ENCODE measurements at regions not wholly inside any gene's neighbourhood (a gene's known extent, or its start where the extent isn't known, plus 50 kb on each side); places are given as distances from the start of the nearest gene placed in this dataset.

- H3K79me2 ChIP-seq (ENCODE audit: insufficient read depth, low read length) = no peaks in the 10 kb centered on the region
- H3K4me2 ChIP-seq (ENCODE audit: low read length) = no peak overlapping the region
- no peak overlapping the region for H3K4me3 ChIP-seq (ENCODE audit: low read depth, low read length, poor library complexity, severe bottlenecking)
- H3K9ac ChIP-seq (ENCODE audit: low read length) = no peak overlapping the region
- TF ChIP-seq EZH2 (IDR thresholded peaks at IDR 0.05; ENCODE audit: borderline replicate concordance, low read length) (no peak), CTCF (IDR thresholded peaks at IDR 0.05; ENCODE audit: low read length) (no peak)
- H3K9me2 ChIP-seq (ENCODE audit: low read depth, low read length) = no peaks in the 10 kb centered on the region
- no peak overlapping the region for H3K27ac ChIP-seq (ENCODE audit: low read depth, low read length, poor library complexity, severe bottlenecking)
- H4K20me1 ChIP-seq (ENCODE audit: insufficient read depth, low read length) = no peaks in the 10 kb centered on the region
- H3K36me3 ChIP-seq (ENCODE audit: insufficient read depth, low read length) = no peaks in the 10 kb centered on the region
- no peaks in the 10 kb centered on the region for H3F3A ChIP-seq (ENCODE audit: insufficient read depth, low read length)
- H3K9me3 ChIP-seq (ENCODE audit: low read length) = no peaks in the 10 kb centered on the region
- no peaks in the 10 kb centered on the region for H3K4me1 ChIP-seq (ENCODE audit: insufficient read depth, low read length, severe bottlenecking)
- no peak overlapping the region for H2AFZ ChIP-seq (ENCODE audit: low read length)
- H3K27me3 ChIP-seq (ENCODE audit: insufficient read depth, low read length) = no peaks in the 10 kb centered on the region; the same call in 1 of the 2 replicates
Measured at GRCh38 chr10:109430043-109430760, 493.1 kb downstream of the XPNPEP1 start.

- Histone ChIP-seq H3K79me2 (ENCODE audit: insufficient read depth, low read length) (no peaks in the 10 kb centered on the region), H3K9me3 (ENCODE audit: low read length) (no peaks in the 10 kb centered on the region), H3K9me2 (ENCODE audit: low read depth, low read length) (no peaks in the 10 kb centered on the region), H4K20me1 (ENCODE audit: insufficient read depth, low read length) (no peaks in the 10 kb centered on the region), H2AFZ (ENCODE audit: low read length) (no peak overlapping the region), H3K4me3 (ENCODE audit: low read depth, low read length, poor library complexity, severe bottlenecking) (no peak overlapping the region), H3K27me3 (ENCODE audit: insufficient read depth, low read length) (no peaks in the 10 kb centered on the region; the same call in 1 of the 2 replicates), H3K4me2 (ENCODE audit: low read length) (no peak overlapping the region), H3K36me3 (ENCODE audit: insufficient read depth, low read length) (no peaks in the 10 kb centered on the region), H3K27ac (ENCODE audit: low read depth, low read length, poor library complexity, severe bottlenecking) (no peak overlapping the region), H3K9ac (ENCODE audit: low read length) (no peak overlapping the region), H3K4me1 (ENCODE audit: insufficient read depth, low read length, severe bottlenecking) (no peaks in the 10 kb centered on the region), H3F3A (ENCODE audit: insufficient read depth, low read length) (no peaks in the 10 kb centered on the region)
- TF ChIP-seq CTCF (IDR thresholded peaks at IDR 0.05; ENCODE audit: low read length) (no peak), EZH2 (IDR thresholded peaks at IDR 0.05; ENCODE audit: borderline replicate concordance, low read length) (no peak)
Measured at GRCh38 chr10:109428775-109429491, 494.4 kb downstream of the XPNPEP1 start.

- Histone ChIP-seq H3K4me1 (ENCODE audit: insufficient read depth, low read length, severe bottlenecking) (no peaks in the 10 kb centered on the region), H3F3A (ENCODE audit: insufficient read depth, low read length) (no peaks in the 10 kb centered on the region)
Measured at GRCh38 chr10:109427411-109427810, 495.9 kb downstream of the XPNPEP1 start.

More at GRCh38 chr10:109427411-109427810, 495.9 kb downstream of the XPNPEP1 start:
- Histone ChIP-seq H3K27ac (ENCODE audit: low read depth, low read length, poor library complexity, severe bottlenecking) (no peak overlapping the region), H3K9me2 (ENCODE audit: low read depth, low read length) (no peaks in the 10 kb centered on the region), H3K79me2 (ENCODE audit: insufficient read depth, low read length) (no peaks in the 10 kb centered on the region), H3K9me3 (ENCODE audit: low read length) (no peaks in the 10 kb centered on the region), H3K9ac (ENCODE audit: low read length) (no peak overlapping the region), H3K27me3 (ENCODE audit: insufficient read depth, low read length) (no peaks in the 10 kb centered on the region; the same call in 1 of the 2 replicates), H4K20me1 (ENCODE audit: insufficient read depth, low read length) (no peaks in the 10 kb centered on the region), H2AFZ (ENCODE audit: low read length) (no peak overlapping the region), H3K4me3 (ENCODE audit: low read depth, low read length, poor library complexity, severe bottlenecking) (no peak overlapping the region), H3K36me3 (ENCODE audit: insufficient read depth, low read length) (no peaks in the 10 kb centered on the region), H3K4me2 (ENCODE audit: low read length) (no peak overlapping the region)
- TF ChIP-seq CTCF (IDR thresholded peaks at IDR 0.05; ENCODE audit: low read length) = no peak
- TF ChIP-seq EZH2 (IDR thresholded peaks at IDR 0.05; ENCODE audit: borderline replicate concordance, low read length) = no peak

Measured in OCI-LY1 (cell line).